ENCODE measurements at regions not wholly inside any gene's neighbourhood (a gene's known extent, or its start where the extent isn't known, plus 50 kb on each side); places are given as distances from the start of the nearest gene placed in this dataset.
"Not testable (repeated sequence)": the region's sequence is repeated elsewhere in the genome, so short reads cannot be mapped to it uniquely, and the experiment has no call there.

DNA sequence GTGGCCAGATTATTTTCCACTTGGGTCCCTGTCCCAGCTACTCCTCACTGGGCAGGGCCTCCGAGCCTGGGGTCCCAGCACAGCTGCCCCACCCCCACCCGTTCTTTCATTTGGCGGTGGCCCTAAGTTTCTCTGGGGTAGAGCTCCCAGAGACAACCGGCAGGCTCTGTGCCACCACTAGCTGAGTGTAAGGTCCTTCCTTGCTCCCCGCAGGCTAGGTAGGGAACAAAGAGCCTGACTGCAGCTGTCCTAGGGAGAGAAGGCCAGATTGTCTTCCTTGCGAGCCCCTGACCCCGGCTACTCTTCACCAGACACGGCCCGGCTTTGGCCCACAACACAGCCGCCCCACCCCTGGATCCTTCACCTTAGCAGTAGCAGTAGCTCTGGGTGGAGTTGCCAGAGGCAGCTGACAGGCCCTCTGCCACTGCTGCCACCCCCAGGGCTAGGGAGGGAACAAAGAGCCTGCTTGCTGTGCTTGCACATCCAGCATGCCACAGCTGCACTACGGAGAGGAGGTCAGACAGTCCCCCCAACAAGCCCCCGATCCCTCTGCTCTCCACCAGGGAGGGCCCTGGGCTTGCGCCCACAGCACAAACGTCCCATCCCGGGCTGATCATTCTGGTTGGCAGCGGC lies 215.9 kb upstream of the POTEB3 start:
- H3K27me3 Mint-ChIP-seq; H3K4me3 Mint-ChIP-seq; H3K36me3 Mint-ChIP-seq (ENCODE audit: low read depth); DNase-seq; H3K27ac Mint-ChIP-seq; H3K4me1 Mint-ChIP-seq; H3K9me3 ChIP-seq (ENCODE audit: control insufficient read depth, low read length, poor library complexity, severe bottlenecking): not testable (repeated sequence)
- ATAC-seq = peak; percentile 72

DNA sequence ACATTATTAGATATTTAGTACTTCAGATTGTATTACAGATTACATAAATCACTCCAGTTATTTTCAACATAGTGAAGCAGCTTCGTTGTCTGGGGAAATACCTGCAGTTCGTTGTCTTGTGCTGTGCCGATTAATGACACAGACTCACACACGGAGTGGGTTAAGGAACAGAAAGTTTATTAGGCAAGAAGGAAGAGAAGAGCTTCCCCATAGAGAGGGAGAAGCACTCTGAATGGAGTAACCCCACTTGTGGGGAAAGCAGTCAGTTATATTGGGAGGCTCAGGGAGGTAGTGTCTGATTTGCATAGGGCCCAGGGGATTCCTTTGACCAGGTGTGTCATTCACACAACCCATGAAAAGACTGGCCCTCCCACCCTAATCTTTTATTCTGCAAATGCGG lies 213.4 kb upstream of the POTEB3 start:
- not testable (repeated sequence) for H3K36me3 Mint-ChIP-seq (ENCODE audit: low read depth); H3K9me3 ChIP-seq (ENCODE audit: control insufficient read depth, low read length, poor library complexity, severe bottlenecking); H3K4me3 Mint-ChIP-seq; H3K4me1 Mint-ChIP-seq; ATAC-seq; DNase-seq; H3K27ac Mint-ChIP-seq; H3K27me3 Mint-ChIP-seq

DNA sequence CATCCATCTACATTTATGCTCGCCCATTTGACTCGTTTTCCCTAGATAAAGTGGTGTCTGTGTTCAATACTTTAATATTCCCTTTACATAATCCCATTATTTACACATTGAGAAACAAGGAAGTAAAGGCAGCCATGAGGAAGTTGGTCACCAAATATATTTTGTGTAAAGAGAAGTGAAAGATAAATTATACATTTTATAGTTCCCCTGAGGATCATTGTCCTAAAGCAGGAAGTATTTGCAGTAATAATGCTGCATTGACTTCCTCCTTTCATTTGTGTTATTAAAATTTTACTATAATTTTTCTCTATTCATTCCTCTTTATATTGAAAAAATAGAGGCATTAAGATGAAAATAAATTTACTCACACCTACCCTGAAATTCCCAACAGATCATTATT lies 198.5 kb upstream of the POTEB3 start:
- not testable (repeated sequence) for H3K36me3 Mint-ChIP-seq (ENCODE audit: low read depth); H3K9me3 ChIP-seq (ENCODE audit: control insufficient read depth, low read length, poor library complexity, severe bottlenecking); H3K4me3 Mint-ChIP-seq; H3K27ac Mint-ChIP-seq; H3K27me3 Mint-ChIP-seq; H3K4me1 Mint-ChIP-seq; DNase-seq; ATAC-seq

DNA sequence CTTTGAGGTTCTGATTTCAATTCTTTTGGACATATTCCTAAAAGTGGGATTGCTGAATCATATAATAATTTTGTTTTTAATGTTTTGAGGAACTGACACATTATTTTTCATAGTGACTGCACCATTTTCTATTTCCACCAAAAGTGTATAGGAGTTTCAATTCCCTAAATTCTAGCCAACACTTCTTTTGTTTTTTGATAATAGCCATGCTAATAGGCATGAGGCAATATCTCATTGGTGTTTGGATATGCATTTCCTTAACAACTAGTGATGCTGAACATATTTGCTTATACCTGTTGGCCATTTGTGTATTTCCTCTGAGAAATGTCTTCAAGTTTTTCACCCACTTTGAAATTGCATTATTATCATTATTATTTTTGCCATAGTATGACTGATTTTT lies 186.4 kb upstream of the POTEB3 start:
- H3K4me1 Mint-ChIP-seq; H3K27ac Mint-ChIP-seq; H3K27me3 Mint-ChIP-seq; ATAC-seq; H3K36me3 Mint-ChIP-seq (ENCODE audit: low read depth); DNase-seq; H3K9me3 ChIP-seq (ENCODE audit: control insufficient read depth, low read length, poor library complexity, severe bottlenecking); H3K4me3 Mint-ChIP-seq: not testable (repeated sequence)

DNA sequence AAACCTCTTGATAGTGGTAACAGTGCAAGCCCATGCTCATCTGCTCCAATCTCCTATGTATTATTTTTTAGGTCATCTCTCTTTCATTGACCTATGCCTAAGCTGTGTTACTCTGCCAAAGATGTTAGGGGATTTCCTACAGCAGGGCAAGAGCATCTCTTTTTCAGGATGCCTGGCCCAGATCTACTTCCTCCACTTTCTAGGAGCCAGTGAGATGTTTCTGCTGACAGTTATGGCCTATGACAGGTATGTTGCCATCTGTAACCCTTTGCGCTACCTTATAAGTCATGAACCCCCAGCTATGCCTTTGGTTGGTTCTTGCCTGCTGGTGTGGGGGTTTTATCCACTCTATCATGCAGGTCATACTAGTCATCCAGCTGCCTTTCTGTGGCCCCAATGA lies 168.9 kb upstream of the POTEB3 start:
- H3K27me3 Mint-ChIP-seq; H3K4me1 Mint-ChIP-seq; H3K27ac Mint-ChIP-seq; DNase-seq; H3K36me3 Mint-ChIP-seq (ENCODE audit: low read depth); H3K4me3 Mint-ChIP-seq; H3K9me3 ChIP-seq (ENCODE audit: control insufficient read depth, low read length, poor library complexity, severe bottlenecking): not testable (repeated sequence)
- ATAC-seq = peak; percentile 64

DNA sequence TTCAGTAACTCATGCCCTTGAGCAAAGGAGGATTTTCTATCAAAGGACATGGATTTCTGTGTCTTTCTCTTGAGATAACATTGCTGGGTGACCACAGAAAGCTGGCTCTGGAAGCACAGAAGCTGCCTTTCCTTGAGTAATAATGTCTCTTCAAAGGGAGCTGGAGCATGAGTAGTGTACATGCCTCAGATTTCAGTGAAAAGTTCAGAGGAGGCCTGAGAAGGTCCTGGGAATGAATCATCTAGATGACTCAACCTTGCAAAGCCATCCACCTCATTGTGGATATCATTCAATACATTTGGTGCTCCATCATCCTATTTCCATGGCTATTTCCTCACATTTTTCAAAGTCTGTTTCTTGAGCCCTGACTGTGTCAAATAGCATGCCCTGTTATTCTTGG lies 125.1 kb upstream of the POTEB3 start:
- H3K27me3 Mint-ChIP-seq; H3K4me1 Mint-ChIP-seq; DNase-seq; H3K27ac Mint-ChIP-seq; ATAC-seq; H3K9me3 ChIP-seq (ENCODE audit: control insufficient read depth, low read length, poor library complexity, severe bottlenecking); H3K4me3 Mint-ChIP-seq; H3K36me3 Mint-ChIP-seq (ENCODE audit: low read depth): not testable (repeated sequence)

DNA sequence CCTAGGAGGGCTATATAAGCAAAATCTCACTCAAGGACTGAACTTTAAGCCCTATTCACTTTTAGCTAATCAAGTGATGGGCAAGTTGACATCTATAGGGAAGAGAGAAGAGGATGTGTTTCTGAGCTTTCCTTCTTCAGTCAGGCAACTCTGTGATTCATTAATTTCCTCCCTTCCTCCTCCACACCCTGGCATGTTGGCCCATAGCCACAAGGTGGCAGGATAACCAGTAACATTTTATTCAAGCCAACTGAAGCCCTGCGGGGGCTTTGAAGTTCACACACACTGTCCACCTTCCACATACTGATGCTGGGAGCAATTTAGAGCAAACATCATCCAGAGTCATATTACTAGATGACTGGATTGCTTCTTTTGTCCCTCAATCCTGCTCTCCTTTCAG lies 111.5 kb upstream of the POTEB3 start:
- H3K4me1 Mint-ChIP-seq; H3K9me3 ChIP-seq (ENCODE audit: control insufficient read depth, low read length, poor library complexity, severe bottlenecking); H3K36me3 Mint-ChIP-seq (ENCODE audit: low read depth); H3K27me3 Mint-ChIP-seq; H3K4me3 Mint-ChIP-seq; H3K27ac Mint-ChIP-seq; DNase-seq: not testable (repeated sequence)
- ATAC-seq = peak; percentile 76

DNA sequence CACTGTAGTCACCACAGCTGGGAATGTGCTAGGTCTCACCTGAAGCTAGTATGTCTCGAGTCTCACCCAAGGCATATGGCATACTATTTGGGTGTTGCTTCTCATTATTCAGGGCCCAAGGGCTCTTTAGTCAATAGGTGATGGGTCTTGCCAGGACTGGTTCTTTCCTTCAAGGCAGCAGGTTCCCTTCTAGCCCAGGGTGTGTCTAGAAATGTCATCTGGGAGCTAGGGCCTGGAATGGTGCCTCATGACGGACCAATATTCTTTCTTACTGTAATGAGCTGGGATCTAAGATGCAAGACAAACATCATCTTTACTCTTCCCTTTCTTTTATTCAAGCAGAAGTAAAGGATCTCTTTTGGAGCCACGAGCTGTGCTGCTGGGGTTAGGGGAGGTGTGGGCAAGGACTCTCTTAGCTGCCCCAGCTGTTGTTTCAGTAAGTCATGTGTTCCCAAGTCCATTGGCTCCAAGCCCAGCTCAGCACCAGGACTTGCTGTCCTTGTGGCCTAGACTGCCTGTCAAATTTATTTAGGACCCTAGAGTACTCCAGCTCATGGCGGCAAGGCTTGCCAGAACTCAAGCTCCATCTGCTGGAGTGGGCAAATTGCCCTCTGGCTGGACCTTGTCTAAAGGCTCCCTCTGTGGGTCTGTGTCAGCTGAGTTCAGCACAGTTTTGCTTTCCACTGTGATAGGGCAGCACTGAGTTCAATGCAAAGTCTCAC lies 106.0 kb upstream of the POTEB3 start:
- ATAC-seq; H3K27me3 Mint-ChIP-seq; H3K27ac Mint-ChIP-seq; H3K4me1 Mint-ChIP-seq; DNase-seq; H3K36me3 Mint-ChIP-seq (ENCODE audit: low read depth); H3K9me3 ChIP-seq (ENCODE audit: control insufficient read depth, low read length, poor library complexity, severe bottlenecking); H3K4me3 Mint-ChIP-seq: not testable (repeated sequence)

DNA sequence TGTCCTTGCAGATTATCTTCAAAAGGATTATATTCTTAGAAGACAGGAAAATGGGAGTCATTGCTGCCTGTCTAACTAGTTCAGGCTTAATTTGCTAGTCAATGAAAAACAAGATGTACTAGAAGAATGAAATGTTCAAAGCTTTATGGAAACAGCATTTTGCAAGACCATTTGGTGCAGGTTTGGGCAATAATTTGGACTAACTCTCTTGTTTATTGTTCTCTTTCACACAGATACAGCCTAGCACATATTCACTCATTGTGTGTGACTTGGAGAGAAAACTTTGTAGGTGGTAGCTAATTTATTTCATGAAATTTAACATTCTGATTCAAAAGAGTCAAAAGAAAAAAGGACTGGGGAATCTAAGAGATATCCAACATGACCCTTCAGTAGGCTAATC lies 92.5 kb upstream of the POTEB3 start:
- not testable (repeated sequence) for H3K4me1 Mint-ChIP-seq; H3K4me3 Mint-ChIP-seq; DNase-seq; H3K27ac Mint-ChIP-seq; H3K9me3 ChIP-seq (ENCODE audit: control insufficient read depth, low read length, poor library complexity, severe bottlenecking); ATAC-seq; H3K36me3 Mint-ChIP-seq (ENCODE audit: low read depth)
- peaks cover 10% of the 10 kb centered on the region for H3K27me3 Mint-ChIP-seq

DNA sequence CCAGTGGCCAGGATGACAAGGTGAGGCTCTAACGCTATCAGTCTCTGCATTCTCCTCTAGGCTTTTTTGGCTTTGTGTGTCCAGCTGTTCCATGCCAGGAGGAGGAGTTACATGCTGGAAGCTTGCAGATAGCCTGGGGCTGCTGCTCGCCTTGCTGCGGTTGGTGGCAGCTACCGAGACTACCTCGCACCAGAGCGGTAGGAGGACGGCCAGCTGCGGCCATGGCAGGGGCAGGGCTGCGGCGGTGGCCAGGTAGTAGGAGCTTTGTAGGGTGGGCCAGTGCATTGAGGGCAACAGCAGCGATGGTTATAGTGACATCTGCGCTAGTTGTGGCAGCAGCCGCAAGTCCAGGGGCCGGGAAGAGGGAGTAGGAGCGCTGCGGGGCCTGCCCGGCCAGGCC lies 75.9 kb upstream of the POTEB3 start:
- H3K36me3 Mint-ChIP-seq (ENCODE audit: low read depth); H3K9me3 ChIP-seq (ENCODE audit: control insufficient read depth, low read length, poor library complexity, severe bottlenecking); H3K27ac Mint-ChIP-seq; H3K27me3 Mint-ChIP-seq; H3K4me1 Mint-ChIP-seq; ATAC-seq; H3K4me3 Mint-ChIP-seq; DNase-seq: not testable (repeated sequence)

DNA sequence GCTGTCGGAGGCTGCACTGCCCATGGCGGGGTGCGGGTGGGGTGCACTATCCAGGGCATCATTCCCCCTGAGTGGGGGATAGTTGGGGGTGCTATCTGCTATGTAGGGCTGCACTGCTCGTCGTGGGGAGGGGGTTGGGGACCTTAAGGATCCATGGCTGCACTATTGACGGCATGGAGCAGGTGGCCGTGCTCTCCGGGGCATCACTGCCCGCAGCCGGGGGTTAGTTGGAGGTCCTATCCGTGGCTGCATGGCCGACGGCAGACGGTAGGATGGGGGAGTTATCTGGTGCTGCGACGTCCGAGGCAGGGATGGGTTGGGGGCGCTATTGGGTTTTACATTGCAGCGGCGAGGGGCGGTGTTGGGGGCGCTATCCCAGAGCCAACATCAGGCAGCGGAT lies 75.0 kb upstream of the POTEB3 start:
- not testable (repeated sequence) for H3K27ac Mint-ChIP-seq; DNase-seq; H3K36me3 Mint-ChIP-seq (ENCODE audit: low read depth); ATAC-seq; H3K4me1 Mint-ChIP-seq; H3K9me3 ChIP-seq (ENCODE audit: control insufficient read depth, low read length, poor library complexity, severe bottlenecking); H3K27me3 Mint-ChIP-seq; H3K4me3 Mint-ChIP-seq

DNA sequence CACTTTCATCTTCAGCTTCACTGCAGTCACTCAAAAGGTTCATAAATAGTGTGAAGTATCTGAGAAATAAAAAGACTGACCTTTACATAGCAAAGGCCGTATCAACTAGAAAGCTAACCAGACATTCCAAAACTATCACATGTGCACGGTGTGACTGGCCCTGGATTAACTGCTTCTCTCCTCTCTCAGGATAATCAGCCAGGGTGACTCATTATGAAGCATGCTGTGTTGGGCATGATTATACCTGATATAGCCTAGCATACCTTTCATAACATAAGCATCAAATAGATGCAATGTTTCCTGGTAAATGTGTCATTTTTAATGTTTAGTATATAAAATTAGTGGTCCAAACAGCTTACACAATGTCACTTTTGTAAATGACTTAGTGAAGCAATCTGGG lies 62.7 kb upstream of the POTEB3 start:
- DNase-seq; H3K36me3 Mint-ChIP-seq (ENCODE audit: low read depth); H3K27me3 Mint-ChIP-seq; H3K4me1 Mint-ChIP-seq; ATAC-seq; H3K9me3 ChIP-seq (ENCODE audit: control insufficient read depth, low read length, poor library complexity, severe bottlenecking); H3K4me3 Mint-ChIP-seq; H3K27ac Mint-ChIP-seq: not testable (repeated sequence)
